NCI-H1048 (cell line): ENCODE measurements at regions not wholly inside any gene's neighbourhood (a gene's known extent, or its start where the extent isn't known, plus 50 kb on each side); places are given as distances from the start of the nearest gene placed in this dataset.
"Not testable (repeated sequence)": the region's sequence is repeated elsewhere in the genome, so short reads cannot be mapped to it uniquely, and the experiment has no call there.

Experiments
- DNase-seq: peaks from one replicate; lab custom pipeline; 2025; lab: John Stamatoyannopoulos, UW

DNA sequence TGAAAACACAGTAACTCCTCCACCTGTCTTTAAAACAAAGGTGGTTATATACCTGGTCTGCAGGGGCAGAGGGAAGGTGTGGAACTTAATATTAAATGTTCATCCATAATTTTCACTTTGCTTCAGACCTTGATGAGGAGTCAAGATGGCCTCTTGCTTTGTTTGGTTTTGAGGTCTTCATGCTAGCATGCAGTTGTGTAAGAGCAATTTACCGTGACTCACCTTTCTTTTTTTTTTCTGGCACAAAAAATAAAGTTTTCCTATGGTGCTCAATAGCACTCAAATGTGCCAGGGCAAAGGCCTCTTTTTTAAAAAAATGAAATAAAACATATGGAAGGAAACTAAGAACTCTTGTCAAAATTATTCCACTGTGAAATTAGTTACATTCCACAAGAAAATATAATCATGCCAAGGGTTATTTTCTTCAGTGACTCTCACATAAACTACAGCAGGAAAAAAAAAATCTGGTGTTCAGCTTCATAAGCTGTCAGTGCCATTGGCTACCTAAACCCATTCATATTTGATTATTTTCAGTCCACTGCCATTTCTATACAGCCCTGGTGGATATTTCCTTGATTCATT lies 128.2 kb downstream of the SLC7A11 start:
- DNase-seq = no peak

DNA sequence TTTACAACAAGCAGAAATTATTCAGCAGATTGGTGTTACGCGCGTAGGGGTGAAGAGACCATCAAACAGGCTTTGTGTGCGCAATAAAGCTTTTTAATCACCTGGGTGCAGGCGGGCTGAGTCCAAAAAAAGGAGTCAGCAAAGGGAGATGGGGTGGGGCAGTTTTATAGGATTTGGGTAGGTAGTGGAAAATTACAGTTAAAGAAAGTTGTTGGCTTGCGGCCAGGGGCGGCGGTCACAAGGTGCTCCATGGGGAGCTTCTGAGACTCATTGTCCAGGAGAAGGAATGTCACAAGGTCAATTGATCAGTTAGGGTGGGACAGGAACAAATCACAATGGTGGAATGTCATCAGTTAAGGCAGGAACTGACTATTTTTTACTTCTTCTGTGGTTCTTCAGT lies 129.3 kb downstream of the SLC7A11 start:
- DNase-seq = not testable (repeated sequence)

- DNase-seq = no peak
These were observed 129.8 kb downstream of the SLC7A11 start for GRCh38 chr4:138112389-138112788.

GRCh38 chr4:138111462-138112000 lies 130.6 kb downstream of the SLC7A11 start:
- DNase-seq = peak; percentile 9

- no peak for DNase-seq
These were observed 131.3 kb downstream of the SLC7A11 start for GRCh38 chr4:138110815-138111214.

DNA sequence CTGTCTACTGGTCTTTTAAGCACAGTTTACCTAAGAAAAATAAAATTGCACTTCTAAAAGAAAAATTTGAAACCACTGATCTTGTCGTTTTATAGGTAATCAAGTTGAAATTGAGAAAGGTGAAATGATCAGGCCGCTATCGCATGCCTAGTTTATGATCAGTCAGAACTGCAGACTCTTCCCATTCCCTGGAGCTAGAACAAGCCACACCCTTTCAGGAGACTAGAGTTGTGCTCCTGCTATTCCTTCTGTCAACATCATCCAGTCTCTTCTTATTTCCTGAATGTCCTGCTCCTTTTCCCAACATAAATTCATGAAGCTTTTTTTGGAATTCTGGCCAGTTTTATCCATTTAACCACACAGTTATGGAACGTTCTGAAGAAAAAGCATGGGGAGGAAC lies 135.1 kb downstream of the SLC7A11 start:
- DNase-seq = no peak

DNA sequence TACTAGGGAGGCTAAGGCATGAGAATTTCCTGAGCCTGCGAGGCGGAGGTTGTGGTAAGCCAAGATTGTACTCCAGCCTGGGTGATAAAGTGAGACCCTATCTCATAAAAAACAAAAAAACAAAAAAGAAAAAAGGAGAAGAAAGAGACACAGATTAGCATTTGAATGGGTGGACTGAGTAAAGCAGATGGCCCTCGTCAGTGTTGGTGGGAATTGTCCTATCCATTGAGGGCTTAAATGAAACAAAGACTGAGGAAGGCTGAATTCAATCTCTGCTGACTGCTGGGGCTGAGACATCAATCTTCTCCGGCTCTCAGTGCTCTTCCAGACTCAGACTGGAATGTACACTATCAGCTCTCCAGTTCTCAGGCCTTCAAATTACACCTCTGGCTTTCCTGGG lies 136.8 kb downstream of the SLC7A11 start:
- no peak for DNase-seq

GRCh38 chr4:138104284-138104680 lies 137.9 kb downstream of the SLC7A11 start:
- DNase-seq = no peak

DNA sequence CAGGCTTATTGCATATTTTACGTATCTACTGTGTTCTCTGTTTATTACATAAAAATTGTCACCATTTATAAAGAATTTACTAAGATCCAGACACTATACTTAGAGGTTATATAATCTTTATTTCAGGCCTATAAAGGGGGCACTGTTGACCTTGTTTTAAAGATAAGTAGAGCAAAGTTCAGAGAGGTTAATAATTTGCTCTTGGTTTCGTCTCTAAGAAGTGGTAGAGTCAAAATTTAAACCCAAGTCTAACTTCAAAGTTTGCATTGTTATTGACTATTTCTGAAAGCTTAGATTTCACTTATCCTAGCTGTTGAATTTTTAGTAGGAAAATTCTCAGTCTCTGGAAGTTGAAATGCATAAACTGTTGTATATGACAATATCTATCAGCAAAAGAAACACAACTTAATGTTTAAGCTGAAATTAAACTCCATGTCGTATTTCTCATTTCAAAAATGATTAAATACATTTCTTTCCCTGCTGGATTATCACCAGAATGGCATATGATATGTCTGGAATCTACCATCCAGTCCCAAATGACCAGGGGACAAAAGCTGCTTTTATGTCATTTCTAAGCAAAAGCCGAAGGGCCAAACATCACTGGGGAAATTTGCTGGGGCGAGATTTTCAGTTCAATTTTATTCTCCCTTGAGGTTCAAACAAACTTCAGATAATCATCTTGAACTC lies 138.4 kb downstream of the SLC7A11 start:
- no peak for DNase-seq

GRCh38 chr4:138099385-138099784 lies 142.8 kb downstream of the SLC7A11 start:
- DNase-seq = no peak

DNA sequence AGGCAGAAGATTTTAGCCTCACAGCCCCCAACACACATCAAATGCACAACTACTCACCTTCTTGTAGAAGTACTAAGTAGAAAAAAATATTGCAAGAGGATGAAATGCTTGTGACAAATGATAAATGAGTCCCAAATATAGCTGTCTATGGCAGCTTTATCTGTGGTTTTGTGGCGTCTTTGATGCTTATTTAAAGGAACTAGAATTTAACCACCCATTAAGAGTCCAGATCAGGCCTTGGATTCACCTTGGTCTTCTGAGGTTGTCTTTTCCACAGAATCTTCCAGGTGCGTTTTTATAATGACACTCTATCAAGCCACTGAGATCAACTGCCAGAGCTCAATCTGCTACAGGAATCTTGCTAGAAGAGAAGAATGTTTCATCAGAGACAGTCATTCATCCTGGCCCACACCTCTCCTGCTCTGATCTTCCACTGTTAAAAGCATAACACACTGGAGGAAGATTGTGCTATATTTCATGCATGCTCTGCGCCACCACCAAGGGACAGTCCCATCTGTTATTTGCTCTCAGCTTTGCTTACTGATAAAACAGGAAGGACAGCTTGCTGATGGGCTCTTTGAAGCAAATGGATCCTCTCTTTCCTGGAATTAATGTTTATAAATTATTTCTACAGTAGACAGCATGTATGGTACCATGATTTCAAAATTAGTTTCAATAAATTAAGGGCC lies 144.1 kb downstream of the SLC7A11 start:
- no peak for DNase-seq

- no peak for DNase-seq
These were observed 145.6 kb downstream of the SLC7A11 start for GRCh38 chr4:138096384-138097062.

DNA sequence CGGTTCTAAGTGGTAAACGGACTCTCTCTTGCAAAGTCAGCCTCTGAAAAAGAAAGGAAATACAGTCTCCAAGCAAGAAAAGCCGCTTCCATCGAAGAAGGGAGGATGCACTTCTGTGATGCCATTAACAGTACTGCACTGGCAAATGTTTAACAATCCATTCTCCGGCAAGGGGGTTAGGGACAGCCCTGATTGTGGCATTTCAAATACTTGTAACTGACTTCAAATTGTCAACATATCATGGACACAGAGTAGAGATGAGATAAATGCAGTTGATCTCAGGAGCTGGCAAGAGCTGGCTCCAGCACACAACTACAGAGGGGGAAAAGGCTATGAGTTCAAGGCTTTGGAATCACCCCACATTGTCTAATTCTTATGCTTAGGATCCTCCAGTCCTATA lies 146.8 kb downstream of the SLC7A11 start:
- DNase-seq = no peak

DNA sequence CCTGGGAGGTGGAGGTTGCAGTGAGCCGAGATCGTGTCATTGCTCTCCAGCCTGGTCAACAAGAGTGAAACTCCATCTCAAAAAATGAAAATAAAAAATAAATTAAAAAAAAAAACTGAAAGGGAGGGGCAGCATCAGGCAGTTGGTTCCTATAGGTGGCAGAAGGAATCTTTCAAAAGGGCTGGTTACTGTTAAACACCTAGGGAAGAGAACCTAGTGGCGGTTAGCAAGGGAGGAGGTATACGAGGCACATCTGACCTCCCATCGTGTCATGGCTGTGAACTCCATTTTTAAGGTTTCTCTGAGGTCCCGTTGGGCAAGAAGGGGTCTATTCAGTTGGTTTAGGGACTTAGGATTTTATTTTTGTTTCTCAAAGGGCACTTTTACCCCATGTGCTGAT lies 150.1 kb downstream of the SLC7A11 start:
- no peak for DNase-seq

- no peak for DNase-seq
These were observed 151.1 kb downstream of the SLC7A11 start for GRCh38 chr4:138090918-138091676.

DNA sequence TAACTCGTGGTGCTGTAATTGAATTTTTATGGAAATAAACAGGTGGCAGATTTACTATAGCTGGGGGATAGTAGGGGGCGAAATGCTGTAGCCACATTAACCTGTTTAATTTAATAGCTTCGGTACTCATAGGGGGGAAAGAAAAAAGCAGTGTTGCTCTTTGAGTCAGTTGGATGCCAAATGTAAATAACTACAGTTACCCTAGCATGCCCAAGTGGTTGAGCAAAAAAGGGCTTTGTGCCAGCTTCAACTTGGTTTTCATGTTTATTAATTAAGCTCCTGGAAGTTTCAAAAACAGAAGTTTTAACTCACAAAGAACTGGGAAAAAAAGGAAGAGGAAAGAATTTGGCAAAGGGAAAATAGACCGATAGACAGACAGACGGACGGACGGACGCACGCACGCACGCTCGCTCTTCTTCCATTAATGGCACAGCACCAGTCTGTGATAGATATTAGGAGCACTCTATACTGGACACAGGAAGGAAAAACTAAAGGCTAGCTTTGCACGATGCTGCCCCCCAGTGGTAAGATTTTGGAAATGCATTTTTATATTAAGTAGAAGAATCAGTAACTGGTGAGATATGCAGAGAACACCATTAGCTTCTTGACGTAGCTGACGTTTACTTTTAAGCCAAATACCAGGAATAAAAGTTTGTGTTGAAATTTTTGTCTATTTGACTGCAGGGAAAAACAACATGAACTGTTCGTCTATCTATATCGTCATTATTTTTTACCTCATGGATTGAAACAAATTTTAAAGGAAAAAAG lies 151.8 kb downstream of the SLC7A11 start:
- DNase-seq = no peak

- no peak for DNase-seq
These were observed 153.5 kb downstream of the SLC7A11 start for GRCh38 chr4:138088449-138089208.

DNA sequence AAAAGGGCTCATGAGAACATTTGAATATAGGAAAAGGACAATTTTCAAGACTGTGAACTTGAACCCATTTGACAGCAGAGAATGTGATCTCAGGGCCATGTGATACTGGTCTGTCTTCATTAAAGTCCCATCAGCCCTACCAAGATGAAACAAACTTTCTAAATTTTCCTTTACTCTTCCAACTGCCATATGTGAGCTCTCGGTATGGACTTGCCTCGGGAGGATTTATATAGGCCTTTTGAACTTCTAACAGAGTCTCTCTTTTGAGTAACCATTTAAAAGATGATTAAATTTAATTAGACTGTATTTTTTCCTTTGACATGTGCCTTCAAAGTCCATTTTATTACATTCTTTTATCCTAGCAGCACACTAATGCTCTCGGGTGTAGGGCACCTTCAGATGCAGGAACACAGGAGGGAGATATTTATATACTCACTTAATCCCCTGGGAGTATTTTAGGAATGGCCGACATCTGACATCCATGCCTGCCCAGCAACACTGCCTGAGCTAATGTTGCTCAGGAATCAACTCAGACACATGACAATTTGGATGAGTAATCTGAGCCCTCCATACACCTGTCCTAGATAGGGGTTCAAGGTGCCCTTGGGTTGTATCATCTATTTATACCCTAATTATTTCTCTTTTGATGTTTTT lies 155.0 kb downstream of the SLC7A11 start:
- no peak for DNase-seq

DNA sequence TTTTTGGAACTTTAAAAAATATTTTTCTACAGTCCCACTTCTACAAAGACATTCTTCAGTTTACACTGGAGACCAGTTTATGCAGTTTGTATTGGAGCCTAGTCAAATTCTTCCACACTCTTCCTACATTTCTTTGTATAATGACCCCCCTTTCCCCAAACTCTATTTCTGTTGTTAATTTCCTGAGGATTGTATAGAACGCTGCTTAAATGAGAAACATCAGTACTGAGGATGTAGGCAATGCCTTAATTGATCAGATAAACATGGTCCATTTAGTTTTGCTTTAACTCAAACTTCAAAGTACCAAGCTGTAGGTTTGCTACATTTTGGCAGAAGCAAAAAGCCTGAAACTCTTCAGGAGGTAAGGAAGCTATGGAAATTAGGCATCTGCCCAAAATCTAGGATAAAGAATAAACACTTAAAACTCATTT lies 155.5 kb downstream of the SLC7A11 start:
- DNase-seq = no peak
